ENCODE measurements at regions not wholly inside any gene's neighbourhood (a gene's known extent, or its start where the extent isn't known, plus 50 kb on each side); places are given as distances from the start of the nearest gene placed in this dataset.

- CTCF ChIA-PET = no interaction called here
- intact Hi-C loops (cut with micrococcal nuclease) = no loop called here
- TF ChIP-seq CTCF (IDR thresholded peaks at IDR 0.05; ENCODE audit: unreplicated experiment) = no peak
- BruUV-seq (replicated peaks) = no TSS peak
- POLR2A ChIA-PET = no interaction called here
- no peak for DNase-seq (ENCODE audit: unreplicated experiment)
- no peaks in the 10 kb centered on the region for H3K9me3 Mint-ChIP-seq (ENCODE audit: unreplicated experiment)
- no peak overlapping the region for H3K4me3 Mint-ChIP-seq (ENCODE audit: unreplicated experiment)
- no peak overlapping the region for H3K27ac Mint-ChIP-seq (ENCODE audit: low read depth, unreplicated experiment)
- no peaks in the 10 kb centered on the region for H3K36me3 Mint-ChIP-seq (ENCODE audit: insufficient read depth, unreplicated experiment)
- no peaks in the 10 kb centered on the region for H3K27me3 Mint-ChIP-seq (ENCODE audit: insufficient read depth, unreplicated experiment)
- no peaks in the 10 kb centered on the region for H3K4me1 Mint-ChIP-seq (ENCODE audit: insufficient read depth, unreplicated experiment)
Measured at GRCh38 chr6:49072885-49073620, 390.0 kb downstream of the MMUT start.

- H3K4me1 Mint-ChIP-seq (ENCODE audit: insufficient read depth, unreplicated experiment) = no peaks in the 10 kb centered on the region
Measured at GRCh38 chr6:49072146-49072545, 390.9 kb downstream of the MMUT start.

GRCh38 chr6:49070411-49070810, 392.6 kb downstream of the MMUT start:
- ChIA-PET POLR2A (no interaction called here), CTCF (interaction anchor here (1.1 kb wide), 1 partner anchor 25 kb away, joined by 3 read pairs; no protein-coding TSS in a partner anchor)
- no peaks in the 10 kb centered on the region for H3K9me3 Mint-ChIP-seq (ENCODE audit: unreplicated experiment)
- DNase-seq (ENCODE audit: unreplicated experiment) = no peak
- intact Hi-C loops (cut with micrococcal nuclease) = no loop called here
- H3K27ac Mint-ChIP-seq (ENCODE audit: low read depth, unreplicated experiment) = no peak overlapping the region
- no peaks in the 10 kb centered on the region for H3K4me1 Mint-ChIP-seq (ENCODE audit: insufficient read depth, unreplicated experiment)
- TF ChIP-seq CTCF (IDR thresholded peaks at IDR 0.05; ENCODE audit: unreplicated experiment) = no peak
- no peaks in the 10 kb centered on the region for H3K27me3 Mint-ChIP-seq (ENCODE audit: insufficient read depth, unreplicated experiment)
- no TSS peak for BruUV-seq (replicated peaks)
- no peaks in the 10 kb centered on the region for H3K36me3 Mint-ChIP-seq (ENCODE audit: insufficient read depth, unreplicated experiment)
- no peak overlapping the region for H3K4me3 Mint-ChIP-seq (ENCODE audit: unreplicated experiment)

More at GRCh38 chr6:49072146-49072545, 390.9 kb downstream of the MMUT start:
- no peak for DNase-seq (ENCODE audit: unreplicated experiment)
- H3K36me3 Mint-ChIP-seq (ENCODE audit: insufficient read depth, unreplicated experiment) = no peaks in the 10 kb centered on the region
- no peak for TF ChIP-seq CTCF (IDR thresholded peaks at IDR 0.05; ENCODE audit: unreplicated experiment)
- POLR2A ChIA-PET = interaction anchor here (1.3 kb wide), 1 partner anchor 12 kb away, joined by 4 read pairs; no protein-coding TSS in a partner anchor
- H3K9me3 Mint-ChIP-seq (ENCODE audit: unreplicated experiment) = no peaks in the 10 kb centered on the region
- no TSS peak for BruUV-seq (replicated peaks)
- no peak overlapping the region for H3K27ac Mint-ChIP-seq (ENCODE audit: low read depth, unreplicated experiment)
- no peaks in the 10 kb centered on the region for H3K27me3 Mint-ChIP-seq (ENCODE audit: insufficient read depth, unreplicated experiment)
- CTCF ChIA-PET = no interaction called here
- H3K4me3 Mint-ChIP-seq (ENCODE audit: unreplicated experiment) = no peak overlapping the region
- intact Hi-C loops (cut with micrococcal nuclease) = no loop called here

- no peak overlapping the region for H3K4me3 Mint-ChIP-seq (ENCODE audit: unreplicated experiment)
- no peak overlapping the region for H3K27ac Mint-ChIP-seq (ENCODE audit: low read depth, unreplicated experiment)
- POLR2A ChIA-PET = no interaction called here
- H3K36me3 Mint-ChIP-seq (ENCODE audit: insufficient read depth, unreplicated experiment) = no peaks in the 10 kb centered on the region
- no peak for DNase-seq (ENCODE audit: unreplicated experiment)
- CTCF ChIA-PET = no interaction called here
- no peak for TF ChIP-seq CTCF (IDR thresholded peaks at IDR 0.05; ENCODE audit: unreplicated experiment)
- peaks cover 7% of the 10 kb centered on the region for H3K4me1 Mint-ChIP-seq (ENCODE audit: insufficient read depth, unreplicated experiment)
- H3K27me3 Mint-ChIP-seq (ENCODE audit: insufficient read depth, unreplicated experiment) = no peaks in the 10 kb centered on the region
- no TSS peak for BruUV-seq (replicated peaks)
- intact Hi-C loops (cut with micrococcal nuclease) = no loop called here
- H3K9me3 Mint-ChIP-seq (ENCODE audit: unreplicated experiment) = no peaks in the 10 kb centered on the region
Measured at GRCh38 chr6:49054311-49054710, 408.7 kb downstream of the MMUT start.

Data from MCF 10A (cell line).